ENCODE measurements at regions not wholly inside any gene's neighbourhood (a gene's known extent, or its start where the extent isn't known, plus 50 kb on each side); places are given as distances from the start of the nearest gene placed in this dataset.
"Not testable (repeated sequence)": the region's sequence is repeated elsewhere in the genome, so short reads cannot be mapped to it uniquely, and the experiment has no call there.

- TF ChIP-seq CTCF (IDR thresholded peaks at IDR 0.05) (no peak), POLR2AphosphoS5 (IDR thresholded peaks at IDR 0.05) (no peak), POLR2A (IDR thresholded peaks at IDR 0.05; ENCODE audit: low read depth) (no peak), EP300 (IDR thresholded peaks at IDR 0.05) (no peak)
- intact Hi-C loops (cut with DNase I), result loop anchor here (5.0 kb wide), 1 partner anchor 237 kb away; no protein-coding TSS in a partner anchor
- Histone ChIP-seq H3K27me3 (no peaks in the 10 kb centered on the region), H3K27ac (replicated peaks in 1 of 4) (no peak overlapping the region), H3K4me1 (peaks cover 0 to 9% (median 0%) of the 10 kb centered on the region in 4 donors), H3K9me3 (peaks cover 0 to 2% (median 0%) of the 10 kb centered on the region in 4 donors), H3K4me3 (no peak overlapping the region), H3K36me3 (no peaks in the 10 kb centered on the region)
- WGBS, result 73% methylated on average over 3 of the region's 3 CpGs
- no peak for DNase-seq (ENCODE audit: extremely low spot score)
Observed at GRCh38 chr5:44535621-44536020, 146.4 kb upstream of the FGF10 start.

- H3K27ac ChIP-seq (replicated peaks in 1 of 4), result no peak overlapping the region
- H3K4me1 ChIP-seq, result peaks cover 0 to 9% (median 0%) of the 10 kb centered on the region in 4 donors
- H3K4me3 ChIP-seq, result no peak overlapping the region
- intact Hi-C loops (cut with DNase I), result no loop called here
- H3K36me3 ChIP-seq, result no peaks in the 10 kb centered on the region
- H3K27me3 ChIP-seq, result no peaks in the 10 kb centered on the region
- 54% methylated on average over 1 of the region's 1 CpG for WGBS
- DNase-seq (ENCODE audit: extremely low spot score), result no peak
- TF ChIP-seq POLR2AphosphoS5 (IDR thresholded peaks at IDR 0.05), result no peak
- no peak for TF ChIP-seq EP300 (IDR thresholded peaks at IDR 0.05)
- TF ChIP-seq CTCF (IDR thresholded peaks at IDR 0.05), result no peak
- no peak for TF ChIP-seq POLR2A (IDR thresholded peaks at IDR 0.05; ENCODE audit: low read depth)
- H3K9me3 ChIP-seq, result peaks cover 0 to 6% (median 0%) of the 10 kb centered on the region in 4 donors
Observed at GRCh38 chr5:44532981-44533380, 143.8 kb upstream of the FGF10 start.

- H3K4me1 ChIP-seq; H3K36me3 ChIP-seq; H3K4me3 ChIP-seq; H3K27me3 ChIP-seq; intact Hi-C loops (cut with DNase I); H3K27ac ChIP-seq (replicated peaks in 1 of 4); DNase-seq (ENCODE audit: extremely low spot score); H3K9me3 ChIP-seq: not testable (repeated sequence)
- 81% methylated on average over 2 of the region's 2 CpGs for WGBS
Observed at GRCh38 chr5:44531756-44532155, 142.5 kb upstream of the FGF10 start.

- H3K9me3 ChIP-seq; H3K36me3 ChIP-seq; H3K4me1 ChIP-seq; H3K27ac ChIP-seq (replicated peaks in 1 of 4); H3K4me3 ChIP-seq; DNase-seq (ENCODE audit: extremely low spot score); H3K27me3 ChIP-seq; intact Hi-C loops (cut with DNase I): not testable (repeated sequence)
- 92% methylated on average over 6 of the region's 6 CpGs for WGBS
Observed at GRCh38 chr5:44530783-44531182, 141.6 kb upstream of the FGF10 start.

- TF ChIP-seq POLR2A (IDR thresholded peaks at IDR 0.05; ENCODE audit: low read depth) (no peak), CTCF (IDR thresholded peaks at IDR 0.05) (no peak), EP300 (IDR thresholded peaks at IDR 0.05) (no peak), POLR2AphosphoS5 (IDR thresholded peaks at IDR 0.05) (no peak)
- Histone ChIP-seq H3K27me3 (no peaks in the 10 kb centered on the region), H3K27ac (replicated peaks in 1 of 4) (no peak overlapping the region), H3K4me3 (no peak overlapping the region), H3K9me3 (no peaks in the 10 kb centered on the region), H3K36me3 (no peaks in the 10 kb centered on the region), H3K4me1 (no peaks in the 10 kb centered on the region)
- intact Hi-C loops (cut with DNase I), result no loop called here
- no peak for DNase-seq (ENCODE audit: extremely low spot score)
- WGBS, result 78% methylated on average over 5 of the region's 5 CpGs
Observed at GRCh38 chr5:44511596-44511995, 122.4 kb upstream of the FGF10 start.

GRCh38 chr5:44506561-44506960 lies 117.3 kb upstream of the FGF10 start:
- WGBS, result 28% methylated on average over 3 of the region's 3 CpGs
- Histone ChIP-seq H3K36me3 (no peaks in the 10 kb centered on the region), H3K27ac (replicated peaks in 1 of 4) (no peak overlapping the region), H3K4me1 (no peaks in the 10 kb centered on the region), H3K4me3 (no peak overlapping the region), H3K9me3 (no peaks in the 10 kb centered on the region), H3K27me3 (no peaks in the 10 kb centered on the region)
- no peak for DNase-seq (ENCODE audit: extremely low spot score)
- TF ChIP-seq POLR2AphosphoS5 (IDR thresholded peaks at IDR 0.05) (no peak), POLR2A (IDR thresholded peaks at IDR 0.05; ENCODE audit: low read depth) (no peak)
- intact Hi-C loops (cut with DNase I), result no loop called here

All from esophagus muscularis mucosa (tissue), 4 donors.